H9 (cell line): ENCODE measurements at regions not wholly inside any gene's neighbourhood (a gene's known extent, or its start where the extent isn't known, plus 50 kb on each side); places are given as distances from the start of the nearest gene placed in this dataset.

Experiments used
- DNase-seq: peaks from one replicate; pipeline ENCODE4 v3.0.0-alpha.2; 2017
- H2AFZ ChIP-seq: one replicate; pipeline ENCODE4 v1.6.1; 2013; ENCODE audit warnings: mild to moderate bottlenecking, low read length, control low read depth, moderate library complexity
- H2AK5ac ChIP-seq: 2 replicates; pipeline ENCODE4 v1.6.1; 2013; ENCODE audit warnings: low read length, control low read depth, mixed read lengths; ENCODE audit not compliant: insufficient read length
- H2BK120ac ChIP-seq: one replicate; pipeline ENCODE4 v1.6.1; 2013; ENCODE audit warnings: low read depth, mild to moderate bottlenecking, low read length, control low read depth, inconsistent platforms; ENCODE audit not compliant: poor library complexity, severe bottlenecking
- H2BK12ac ChIP-seq: 2 replicates; pipeline ENCODE4 v1.6.1; 2013; ENCODE audit warnings: low read length, control low read depth, mixed read lengths, low read depth; ENCODE audit not compliant: insufficient read length
- H2BK15ac ChIP-seq: 2 replicates; pipeline ENCODE4 v1.6.1; 2013; ENCODE audit warnings: low read depth, low read length, control low read depth
- H2BK20ac ChIP-seq: one replicate; pipeline ENCODE4 v1.6.1; 2013; ENCODE audit warnings: low read depth, mild to moderate bottlenecking, low read length, control low read depth, inconsistent platforms; ENCODE audit not compliant: poor library complexity, severe bottlenecking
- H2BK5ac ChIP-seq: 2 replicates; pipeline ENCODE4 v1.6.1; 2013; ENCODE audit warnings: low read length, control low read depth, mixed read lengths; ENCODE audit not compliant: insufficient read length
- H3K14ac ChIP-seq: 2 replicates; pipeline ENCODE4 v1.6.1; 2013; ENCODE audit warnings: low read length, control low read depth; ENCODE audit not compliant: insufficient read depth
- H3K18ac ChIP-seq: 2 replicates; pipeline ENCODE4 v1.6.1; 2013; ENCODE audit warnings: low read depth, mild to moderate bottlenecking, mixed read lengths, low read length, control low read depth; ENCODE audit not compliant: insufficient read length
- H3K23ac ChIP-seq: 2 replicates; pipeline ENCODE4 v1.6.1; 2013; ENCODE audit warnings: low read length, control low read depth, mixed read lengths, low read depth; ENCODE audit not compliant: insufficient read length
- H3K23me2 ChIP-seq: 2 replicates; pipeline ENCODE4 v1.6.1; 2013; ENCODE audit warnings: low read depth, mild to moderate bottlenecking, mixed read lengths, low read length, control low read depth; ENCODE audit not compliant: insufficient read length, poor library complexity, severe bottlenecking
- H3K27ac ChIP-seq: 2 replicates; pipeline ENCODE4 v1.5.1; 2013; ENCODE audit warnings: low read length, control low read depth, mixed read lengths, low read depth; ENCODE audit not compliant: insufficient read length
- H3K27me3 ChIP-seq: 2 replicates; pipeline ENCODE4 v1.6.1; 2013; ENCODE audit warnings: low read length, control low read depth, inconsistent platforms; ENCODE audit not compliant: insufficient read depth
- H3K4ac ChIP-seq: 2 replicates; pipeline ENCODE4 v1.6.1; 2013; ENCODE audit warnings: low read depth, mild to moderate bottlenecking, control low read depth, inconsistent platforms, low read length, moderate library complexity
- H3K4me1 ChIP-seq: 2 replicates; pipeline ENCODE4 v1.6.1; 2013; ENCODE audit warnings: low read length, control low read depth, inconsistent platforms; ENCODE audit not compliant: insufficient read depth
- H3K4me2 ChIP-seq: 2 replicates; pipeline ENCODE4 v1.6.1; 2013; ENCODE audit warnings: low read length, control low read depth, mixed read lengths; ENCODE audit not compliant: insufficient read length, insufficient read depth
- H3K56ac ChIP-seq: 2 replicates; pipeline ENCODE4 v1.6.1; 2013; ENCODE audit warnings: low read depth, mild to moderate bottlenecking, mixed read lengths, low read length, control low read depth; ENCODE audit not compliant: insufficient read length
- H3K79me1 ChIP-seq: 2 replicates; pipeline ENCODE4 v1.6.1; 2013; ENCODE audit warnings: low read depth, mild to moderate bottlenecking, moderate library complexity, low read length, control low read depth, inconsistent platforms; ENCODE audit not compliant: insufficient read depth, poor library complexity, severe bottlenecking
- H3K79me2 ChIP-seq: 2 replicates; pipeline ENCODE4 v1.6.1; 2013; ENCODE audit warnings: low read length, control low read depth, inconsistent platforms; ENCODE audit not compliant: insufficient read depth
- H3K9ac ChIP-seq: 2 replicates; pipeline ENCODE4 v1.6.1; 2013; ENCODE audit warnings: low read length, control low read depth, mixed read lengths; ENCODE audit not compliant: insufficient read length; ENCODE audit errors: extremely low read depth
- H3K9me3 ChIP-seq: one replicate; pipeline ENCODE4 v1.6.1; 2013; ENCODE audit warnings: low read depth, low read length, inconsistent platforms; ENCODE audit not compliant: control insufficient read depth
- H3T11ph ChIP-seq: one replicate; pipeline ENCODE4 v1.6.1; 2013; ENCODE audit warnings: mild to moderate bottlenecking, low read length, control low read depth, inconsistent platforms
- H4K20me1 ChIP-seq: one replicate; pipeline ENCODE4 v1.6.1; 2013; ENCODE audit not compliant: control insufficient read depth, insufficient read length, insufficient read depth
- H4K5ac ChIP-seq: 2 replicates; pipeline ENCODE4 v1.6.1; 2013; ENCODE audit warnings: low read depth, mild to moderate bottlenecking, mixed read lengths, low read length, control low read depth; ENCODE audit not compliant: insufficient read length
- H4K8ac ChIP-seq: replicated peaks from 2 replicates; pipeline ENCODE4 v1.6.1; 2013; ENCODE audit warnings: low read length, control low read depth, mixed read lengths, low read depth; ENCODE audit not compliant: insufficient read length
- H4K91ac ChIP-seq: 2 replicates; pipeline ENCODE4 v1.6.1; 2013; ENCODE audit warnings: low read depth, mild to moderate bottlenecking, moderate library complexity, mixed read lengths, low read length, control low read depth; ENCODE audit not compliant: insufficient read length
- H3K27ac Mint-ChIP-seq, 3 experiments: 2 replicates in 2 of 3; 3 replicates in 1 of 3; pipeline ENCODE4 v1.8.0; 2020 to 2021; ENCODE audit warnings: mixed read lengths in 3 of 3, mild to moderate bottlenecking in 1 of 3, moderate library complexity in 1 of 3
- H3K27me3 Mint-ChIP-seq: 2 replicates; pipeline ENCODE4 v1.8.0; 2021; ENCODE audit warnings: low read depth, mild to moderate bottlenecking, moderate library complexity, mixed read lengths
- H3K36me3 Mint-ChIP-seq, 3 experiments: 2 replicates in 2 of 3; 3 replicates in 1 of 3; pipeline ENCODE4 v1.8.0; 2020 to 2021; ENCODE audit warnings: low read depth in 3 of 3, mixed read lengths in 3 of 3; ENCODE audit not compliant: insufficient read depth in 1 of 3
- H3K4me1 Mint-ChIP-seq, 2 experiments: 2 replicates each; pipeline ENCODE4 v1.8.0; 2020; ENCODE audit warnings: mixed read lengths in 2 of 2
- H3K4me3 Mint-ChIP-seq, 2 experiments: 2 replicates in 1 of 2; 3 replicates in 1 of 2; pipeline ENCODE4 v1.8.0; 2020 to 2021; ENCODE audit warnings: mild to moderate bottlenecking in 2 of 2, mixed read lengths in 2 of 2, moderate library complexity in 1 of 2
- H3K9me3 Mint-ChIP-seq, 2 experiments: 2 replicates in 1 of 2; 3 replicates in 1 of 2; pipeline ENCODE4 v1.8.0; 2020; ENCODE audit warnings: mild to moderate bottlenecking in 2 of 2, mixed read lengths in 2 of 2, moderate library complexity in 1 of 2
- CTCF ChIP-seq: fragments of 200-600 bp; sonication (generic); conservative IDR thresholded peaks from 3 replicates; pipeline ENCODE4 v1.8.0; 2021; ENCODE audit warnings: antibody characterized with exemption, mild to moderate bottlenecking
- WGBS: extraction: QIAGEN DNeasy Blood & Tissue Kit; methylation state at CpG from one replicate; pipeline ENCODE4 v1.1.7; 2013; ENCODE audit warnings: missing lambda C conversion rate, low lambda C conversion rate, mixed read lengths; ENCODE audit not compliant: insufficient read length; ENCODE audit errors: extremely low coverage; 5-methylcytosine and 5-hydroxymethylcytosine counted together

GRCh38 chr20:9930142-9930541 lies 91.3 kb upstream of the PAK5 start:
- WGBS = no CpG with 5 or more reads among the region's 4 CpGs
- H3K79me2 ChIP-seq = no peaks in the 10 kb centered on the region

More at GRCh38 chr20:9930142-9930541, 91.3 kb upstream of the PAK5 start:
- H2BK5ac ChIP-seq = no peak overlapping the region
- H3K4me2 ChIP-seq = no peak overlapping the region
- H3K18ac ChIP-seq = no peak overlapping the region
- no peaks in the 10 kb centered on the region for H4K20me1 ChIP-seq
- TF ChIP-seq CTCF = no peak
- no peaks in the 10 kb centered on the region; the same call in 1 of the 2 replicates for H3K27me3 Mint-ChIP-seq
- no peak overlapping the region for H3K4ac ChIP-seq
- H2BK12ac ChIP-seq = no peak overlapping the region
- H3K14ac ChIP-seq = no peak overlapping the region
- H4K5ac ChIP-seq = no peak overlapping the region
- H2AFZ ChIP-seq = no peak overlapping the region
- no peaks in the 10 kb centered on the region for H3K79me1 ChIP-seq
- no peak overlapping the region for H2BK120ac ChIP-seq
- H3K4me3 Mint-ChIP-seq = no peak overlapping the region
- no peak for DNase-seq
- no peaks in the 10 kb centered on the region for H3K4me1 Mint-ChIP-seq
- H2BK15ac ChIP-seq = no peak overlapping the region
- H3K56ac ChIP-seq = no peak overlapping the region
- H3K27ac ChIP-seq = no peak overlapping the region
- H2AK5ac ChIP-seq = no peak overlapping the region
- no peaks in the 10 kb centered on the region for H3K9me3 Mint-ChIP-seq
- H3K23me2 ChIP-seq = no peaks in the 10 kb centered on the region
- no peaks in the 10 kb centered on the region for H3K4me1 ChIP-seq
- H3K36me3 Mint-ChIP-seq = no peaks in the 10 kb centered on the region
- no peak overlapping the region for H3K27ac Mint-ChIP-seq
- no peaks in the 10 kb centered on the region for H3K9me3 ChIP-seq
- no peak overlapping the region for H4K91ac ChIP-seq
- H4K8ac ChIP-seq = no peak overlapping the region
- H3K23ac ChIP-seq = no peak overlapping the region
- H2BK20ac ChIP-seq = no peak overlapping the region
- no peak overlapping the region for H3K9ac ChIP-seq
- no peak overlapping the region for H3T11ph ChIP-seq
- H3K27me3 ChIP-seq = no peaks in the 10 kb centered on the region
